Right renal pelvis (tissue), 4 donors: ENCODE measurements at regions not wholly inside any gene's neighbourhood (a gene's known extent, or its start where the extent isn't known, plus 50 kb on each side); places are given as distances from the start of the nearest gene placed in this dataset.
A peak's percentile ranks its signal among the peaks of the same experiment; 100 is the strongest.
"Not testable (repeated sequence)": the region's sequence is repeated elsewhere in the genome, so short reads cannot be mapped to it uniquely, and the experiment has no call there.

Experiments
- DNase-seq, 4 donors: peaks; one replicate each; pipeline ENCODE4 v3.0.0-alpha.2; 2013; ENCODE audit warnings: low read depth in 4 of 4, low spot score in 3 of 4, missing footprints in 1 of 4

DNA sequence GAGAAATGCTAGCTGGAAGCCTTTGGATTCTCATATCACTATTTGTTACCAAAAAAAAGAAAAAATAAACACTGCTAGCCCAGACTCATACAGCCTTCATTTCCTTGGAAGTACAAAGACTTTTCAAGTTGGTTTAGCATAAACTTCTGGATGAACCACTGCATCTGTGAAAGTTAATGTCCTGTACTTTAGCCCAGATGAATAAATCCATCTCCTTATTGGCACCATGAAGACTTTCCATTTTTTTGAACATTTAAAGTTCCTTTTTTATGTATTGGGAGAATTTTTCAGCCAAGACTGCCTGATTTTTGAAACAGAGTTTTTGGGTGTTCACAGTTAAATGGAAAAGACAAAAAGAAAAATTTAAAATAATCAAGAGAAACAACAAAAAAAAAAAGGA, 184.0 kb upstream of the C1orf87 start:
- no peak for DNase-seq

- DNase-seq: no peak
Observed at GRCh38 chr1:60255565-60255964, 182.0 kb upstream of the C1orf87 start.

DNA sequence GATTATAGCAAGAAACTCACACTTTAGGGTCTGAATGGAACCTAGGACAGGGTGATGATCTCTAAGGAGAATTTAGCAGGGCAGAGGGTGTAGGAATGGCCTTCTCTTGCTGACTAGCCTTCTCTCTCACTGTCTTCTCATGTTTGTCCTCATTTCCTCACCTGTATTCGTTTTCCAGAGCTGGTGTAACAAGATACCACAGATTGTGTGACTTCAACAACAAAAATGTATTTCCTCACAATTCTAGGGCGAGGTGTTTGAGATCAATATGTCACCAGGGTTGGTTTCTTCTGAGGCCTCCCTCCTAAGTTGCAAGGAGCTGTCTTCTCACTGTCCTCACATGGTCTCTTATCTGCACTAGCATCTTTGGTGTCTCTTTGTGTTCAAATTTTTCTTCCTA, 177.9 kb upstream of the C1orf87 start:
- no peak for DNase-seq

- DNase-seq: not testable (repeated sequence)
Observed at GRCh38 chr1:60247467-60247866, 173.9 kb upstream of the C1orf87 start.

DNA sequence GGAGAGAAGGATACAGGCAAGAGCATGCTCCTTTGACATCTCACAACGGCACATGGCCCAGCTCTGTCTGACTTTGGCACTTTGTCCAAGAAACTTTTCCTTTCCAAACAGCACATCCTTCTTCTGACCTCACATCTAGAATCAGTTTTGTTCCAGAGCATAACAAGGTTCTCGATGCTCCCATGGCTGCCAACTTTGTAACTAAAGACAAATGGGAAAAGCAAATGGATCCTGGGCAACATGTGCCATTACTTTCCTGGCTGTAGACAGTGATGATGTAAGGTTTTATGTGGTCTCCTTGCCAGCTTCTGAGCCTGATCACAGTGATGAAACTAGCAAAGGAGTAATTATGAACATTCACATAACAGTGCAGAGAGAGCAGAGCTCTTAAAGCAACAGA, 171.8 kb upstream of the C1orf87 start:
- no peak for DNase-seq

DNA sequence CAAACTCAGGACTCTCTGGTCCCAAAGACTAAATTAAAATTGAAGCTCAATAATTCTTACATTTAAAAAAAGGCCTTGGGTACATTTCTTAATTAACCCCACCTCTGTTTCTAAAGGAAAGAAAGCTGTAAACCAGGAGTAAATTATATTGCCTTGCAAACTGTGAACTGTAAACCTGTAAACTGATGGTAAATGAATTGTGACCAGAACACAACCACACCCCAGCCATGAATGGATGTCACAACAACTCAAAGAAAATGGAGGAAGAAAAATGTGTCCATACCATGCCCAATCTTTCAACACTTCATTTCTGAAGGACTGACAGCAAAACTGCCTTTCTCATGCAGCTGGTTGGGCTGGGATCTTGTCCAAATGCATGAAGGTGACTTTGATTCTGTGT, 171.3 kb upstream of the C1orf87 start:
- no peak for DNase-seq

GRCh38 chr1:60235275-60235674, 161.7 kb upstream of the C1orf87 start:
- no peak for DNase-seq

DNA sequence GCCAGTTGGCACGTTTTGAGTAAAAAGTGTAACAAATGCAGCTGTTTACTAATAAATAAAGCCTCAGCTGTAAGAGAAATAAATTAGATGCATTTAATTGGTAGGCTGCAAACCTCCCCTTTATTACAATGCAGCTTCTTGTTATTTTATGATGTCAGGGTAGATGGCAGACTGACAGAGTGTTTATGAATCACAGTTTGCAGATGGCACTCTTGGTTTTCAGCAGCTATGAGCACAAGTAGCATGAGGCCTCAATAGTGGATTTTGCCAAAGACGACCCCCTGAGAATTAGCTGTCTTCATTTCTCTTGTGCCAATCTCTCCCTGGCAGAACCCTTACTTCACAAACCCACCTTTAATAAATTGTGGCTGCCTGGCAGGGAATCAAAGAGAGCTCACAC, 161.2 kb upstream of the C1orf87 start:
- DNase-seq: no peak

- no peak for DNase-seq
Observed at GRCh38 chr1:60229821-60230220, 156.3 kb upstream of the C1orf87 start.

DNA sequence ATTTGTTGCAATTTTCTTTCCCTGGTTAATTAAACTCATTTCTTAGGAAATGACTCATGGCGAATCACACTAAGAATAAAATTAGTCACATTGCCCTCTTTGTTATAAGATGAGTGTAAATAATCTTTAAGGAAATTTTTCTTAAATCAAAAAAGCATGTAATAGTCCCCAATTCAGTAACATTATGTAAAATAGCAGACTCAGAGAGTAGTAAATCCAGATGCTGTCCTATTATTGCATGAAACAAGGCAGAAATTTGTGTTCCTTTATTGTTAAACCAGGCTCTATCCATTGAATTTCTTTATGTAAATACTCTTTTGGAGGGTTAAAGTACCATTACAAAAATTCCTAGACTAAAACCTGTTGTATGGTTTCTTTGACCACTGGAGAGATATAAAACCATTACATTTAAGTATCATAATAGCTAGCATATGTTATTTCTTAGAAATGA, 154.5 kb upstream of the C1orf87 start:
- no peak for DNase-seq

DNA sequence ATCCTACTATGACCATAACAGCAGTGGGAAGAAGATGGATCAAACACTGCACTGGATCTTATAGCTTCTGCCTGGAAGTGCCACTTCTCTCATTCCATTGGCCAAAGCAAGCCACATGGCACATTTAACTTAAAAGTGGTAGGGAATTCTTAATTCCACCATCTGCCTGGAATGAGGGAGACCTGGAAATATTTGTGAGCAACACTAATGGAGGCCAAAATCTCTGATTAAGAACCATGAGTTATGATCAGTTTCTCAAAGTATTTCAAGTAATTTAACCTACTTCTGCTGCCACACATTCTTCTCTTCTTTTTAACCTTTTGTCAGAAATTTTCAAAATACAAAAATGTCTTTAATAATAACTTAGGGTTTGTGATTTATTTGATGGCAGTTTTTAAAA, 154.0 kb upstream of the C1orf87 start:
- no peak for DNase-seq

GRCh38 chr1:60225486-60225885, 151.9 kb upstream of the C1orf87 start:
- no peak for DNase-seq

DNA sequence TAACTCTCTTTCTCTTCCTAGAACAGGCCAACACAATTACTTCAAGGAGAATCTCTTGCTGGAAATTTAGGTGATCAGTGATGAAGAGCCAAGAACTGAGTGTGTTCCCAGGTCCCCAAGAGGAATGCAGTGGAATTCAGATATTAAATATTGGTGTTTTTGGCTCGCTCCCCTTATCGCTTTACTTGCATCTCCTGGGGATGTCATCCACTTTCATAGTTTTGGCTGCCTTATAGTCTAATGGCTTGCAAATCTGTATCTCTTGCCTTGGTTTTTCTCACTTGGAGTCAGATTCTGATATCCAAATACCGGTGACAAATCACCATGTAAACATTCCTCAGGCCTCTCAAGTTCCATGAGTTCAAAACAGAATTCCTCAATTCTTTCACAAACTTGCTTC, 151.0 kb upstream of the C1orf87 start:
- DNase-seq: no peak

DNA sequence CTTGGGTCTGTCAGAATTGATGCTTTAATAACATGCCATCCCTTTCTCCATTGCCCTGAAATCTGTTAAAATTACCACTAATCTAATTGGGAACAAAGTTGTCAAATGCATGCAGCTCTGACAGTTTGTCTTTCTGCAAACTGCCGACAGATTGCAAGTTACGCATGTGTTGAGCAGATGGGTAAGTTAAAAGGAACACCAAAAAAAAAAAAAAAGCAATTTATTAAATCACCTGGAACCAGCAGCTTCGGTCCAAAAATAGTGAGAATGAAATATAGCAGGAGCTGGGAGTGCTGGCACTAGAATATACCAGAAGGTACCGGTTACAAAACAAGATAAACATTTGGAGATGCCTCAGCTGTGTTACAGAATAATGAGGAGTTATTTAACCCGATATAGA, 149.6 kb upstream of the C1orf87 start:
- DNase-seq: no peak

DNA sequence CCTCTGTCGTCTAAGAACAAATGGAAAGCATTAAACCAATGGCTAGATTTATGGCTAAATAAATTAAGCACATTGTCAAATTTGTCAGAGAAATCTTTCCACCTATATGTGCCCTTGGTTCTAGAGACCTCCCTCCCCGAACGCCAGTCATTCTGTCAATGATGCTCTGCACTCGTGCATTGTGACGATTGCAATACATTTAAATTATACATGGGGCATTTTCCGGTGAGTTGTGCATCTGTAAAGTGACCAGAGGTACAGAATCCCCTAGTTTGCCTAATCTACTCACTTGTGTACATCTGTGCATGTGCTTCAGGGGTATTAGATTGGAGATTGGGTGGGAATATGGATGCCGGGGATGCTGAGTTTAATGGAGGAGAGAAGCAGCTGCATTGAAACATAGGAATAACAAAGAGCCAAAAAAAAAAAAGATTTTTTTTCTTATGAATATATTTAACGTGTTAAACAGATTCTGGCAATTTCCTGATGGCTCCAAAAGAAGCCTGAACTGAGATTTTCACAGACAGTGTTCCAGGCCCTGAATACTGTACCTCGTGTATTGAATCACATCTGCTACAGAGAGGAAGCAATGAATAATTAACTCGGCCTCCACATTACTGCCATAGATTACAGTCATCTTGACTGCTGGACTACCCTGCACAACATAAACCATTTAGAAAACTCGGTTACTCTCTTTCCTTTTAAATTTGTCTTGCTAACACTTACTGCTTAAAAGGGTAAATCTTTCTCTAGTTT, 149.0 kb upstream of the C1orf87 start:
- peak in 2 of 4 donors; percentile 4 to 8 for DNase-seq

GRCh38 chr1:60213253-60213652, 139.7 kb upstream of the C1orf87 start:
- no peak for DNase-seq

- DNase-seq: no peak
Observed at GRCh38 chr1:60196026-60196425, 122.5 kb upstream of the C1orf87 start.

DNA sequence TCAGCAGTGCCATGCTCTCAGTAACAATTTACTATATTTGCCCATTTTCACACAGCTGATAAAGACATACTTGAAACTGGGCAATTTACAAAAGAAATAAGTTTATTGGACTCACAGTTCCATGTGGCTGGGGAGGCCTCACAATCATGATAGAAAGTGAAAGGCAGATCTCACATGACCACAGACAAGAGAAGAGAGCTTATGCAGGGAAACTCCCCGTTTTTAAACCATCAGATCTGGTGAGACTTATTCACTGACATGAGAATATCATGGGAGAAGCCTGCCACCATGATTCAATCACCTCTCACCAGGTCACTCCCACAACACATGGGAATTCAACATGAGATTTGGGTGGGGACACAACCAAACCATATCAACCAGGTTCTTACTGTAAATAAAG, 112.1 kb upstream of the C1orf87 start:
- DNase-seq: no peak

- DNase-seq: no peak
Observed at GRCh38 chr1:60184521-60184920, 111.0 kb upstream of the C1orf87 start.

DNA sequence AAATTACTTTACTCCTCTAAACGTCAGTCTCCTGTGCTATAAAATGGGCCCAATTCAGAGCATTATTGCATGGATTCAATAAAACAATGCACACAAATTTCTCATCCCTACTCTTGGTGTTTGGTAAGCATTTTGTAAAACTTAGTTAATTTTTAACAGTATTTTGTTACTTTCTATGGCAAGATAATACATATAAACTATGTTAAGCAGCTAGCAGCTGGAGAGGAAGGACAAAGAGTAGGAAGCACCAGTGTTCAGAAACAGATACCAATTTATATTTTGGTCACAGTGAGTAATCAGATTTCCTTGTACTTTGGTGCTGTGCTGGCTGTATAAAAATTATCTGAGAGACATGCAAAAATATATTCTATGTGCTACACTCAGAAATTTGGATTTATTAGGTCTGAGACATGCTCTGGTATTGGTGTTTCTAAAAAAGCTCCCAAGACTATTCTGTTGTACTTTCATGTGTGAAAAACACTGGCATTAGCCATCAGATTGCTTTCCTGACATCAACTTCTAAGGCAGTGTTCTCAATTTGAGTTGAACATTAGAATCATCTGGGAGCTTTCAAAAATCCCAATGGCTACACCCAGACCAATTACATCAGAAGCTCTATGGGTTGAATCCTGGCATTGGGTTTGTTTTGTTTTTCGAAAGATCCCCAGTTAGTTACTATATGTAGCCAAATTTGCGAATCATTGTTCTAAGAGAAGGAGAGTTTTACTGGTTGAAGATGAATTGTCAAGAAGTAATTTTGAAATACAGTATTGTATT, 100.3 kb upstream of the C1orf87 start:
- no peak for DNase-seq

GRCh38 chr1:60173006-60173405, 99.4 kb upstream of the C1orf87 start:
- DNase-seq: no peak

GRCh38 chr1:60171801-60172200, 98.2 kb upstream of the C1orf87 start:
- DNase-seq: no peak
